HEK293 (cell line): ENCODE measurements at regions not wholly inside any gene's neighbourhood (a gene's known extent, or its start where the extent isn't known, plus 50 kb on each side); places are given as distances from the start of the nearest gene placed in this dataset.

ENCODE experiments used
- SALL2 ChIP-seq: fragments of 450-650 bp; formaldehyde crosslinking; IDR thresholded peaks from 2 replicates; pipeline ENCODE4 v1.5.0; 2017; ENCODE audit warnings: missing biosample characterization, mild to moderate bottlenecking, missing genetic modification characterization, borderline replicate concordance
- ZNF292 ChIP-seq: fragments of 450-650 bp; formaldehyde crosslinking; IDR thresholded peaks from 2 replicates; pipeline ENCODE4 v1.5.1; 2016; ENCODE audit warnings: low read depth, missing biosample characterization, missing genetic modification characterization, borderline replicate concordance
- ZNF501 ChIP-seq: fragments of 450-650 bp; formaldehyde crosslinking; IDR thresholded peaks from 2 replicates; pipeline ENCODE4 v1.5.1; 2016; ENCODE audit warnings: missing biosample characterization, missing genetic modification characterization
- TF ChIP-seq, protein P1 (sequence below): fragments of 450-650 bp; IDR thresholded peaks from 2 replicates; pipeline ENCODE4 v1.5.1; 2018; ENCODE audit warnings: missing biosample characterization, missing genetic modification characterization
- TF ChIP-seq, protein P2 (sequence below): fragments of 450-650 bp; formaldehyde crosslinking; IDR thresholded peaks from 2 replicates; pipeline ENCODE4 v1.5.1; 2017; ENCODE audit warnings: missing biosample characterization, missing genetic modification characterization
- TF ChIP-seq, protein P3 (sequence below): fragments of 450-650 bp; formaldehyde crosslinking; IDR thresholded peaks from 2 replicates; pipeline ENCODE4 v1.5.1; 2016; ENCODE audit warnings: missing biosample characterization, missing genetic modification characterization

DNA sequence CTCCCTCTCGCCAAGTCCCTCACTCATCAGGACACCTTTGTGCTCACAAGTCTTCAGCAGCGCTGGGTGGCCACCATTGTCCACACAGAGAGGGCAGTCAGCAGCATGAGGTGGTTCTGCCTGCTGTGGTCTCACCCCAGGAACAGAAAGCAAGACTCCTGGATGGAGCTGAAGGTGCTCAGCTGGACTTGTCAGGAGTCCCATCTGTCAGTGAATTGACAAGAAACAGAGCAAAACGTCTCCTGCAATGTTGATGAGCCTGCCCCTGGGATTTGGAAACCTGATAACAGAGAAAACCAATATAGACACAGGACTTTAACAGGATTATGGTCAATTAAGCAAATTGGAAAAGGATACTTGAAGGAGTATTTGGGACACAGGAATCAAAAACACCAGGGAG is 122.2 kb upstream of the PRSS58 start:
- no peak for TF ChIP-seq ZNF292 (tag by site-specific recombination)
- no peak for TF ChIP-seq ZNF501 (tag by site-specific recombination)
- TF ChIP-seq, protein P1, sequence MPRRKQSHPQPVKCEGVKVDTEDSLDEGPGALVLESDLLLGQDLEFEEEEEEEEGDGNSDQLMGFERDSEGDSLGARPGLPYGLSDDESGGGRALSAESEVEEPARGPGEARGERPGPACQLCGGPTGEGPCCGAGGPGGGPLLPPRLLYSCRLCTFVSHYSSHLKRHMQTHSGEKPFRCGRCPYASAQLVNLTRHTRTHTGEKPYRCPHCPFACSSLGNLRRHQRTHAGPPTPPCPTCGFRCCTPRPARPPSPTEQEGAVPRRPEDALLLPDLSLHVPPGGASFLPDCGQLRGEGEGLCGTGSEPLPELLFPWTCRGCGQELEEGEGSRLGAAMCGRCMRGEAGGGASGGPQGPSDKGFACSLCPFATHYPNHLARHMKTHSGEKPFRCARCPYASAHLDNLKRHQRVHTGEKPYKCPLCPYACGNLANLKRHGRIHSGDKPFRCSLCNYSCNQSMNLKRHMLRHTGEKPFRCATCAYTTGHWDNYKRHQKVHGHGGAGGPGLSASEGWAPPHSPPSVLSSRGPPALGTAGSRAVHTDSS (tag by site-specific recombination), result no peak
- TF ChIP-seq SALL2, result no peak
- TF ChIP-seq, protein P2, sequence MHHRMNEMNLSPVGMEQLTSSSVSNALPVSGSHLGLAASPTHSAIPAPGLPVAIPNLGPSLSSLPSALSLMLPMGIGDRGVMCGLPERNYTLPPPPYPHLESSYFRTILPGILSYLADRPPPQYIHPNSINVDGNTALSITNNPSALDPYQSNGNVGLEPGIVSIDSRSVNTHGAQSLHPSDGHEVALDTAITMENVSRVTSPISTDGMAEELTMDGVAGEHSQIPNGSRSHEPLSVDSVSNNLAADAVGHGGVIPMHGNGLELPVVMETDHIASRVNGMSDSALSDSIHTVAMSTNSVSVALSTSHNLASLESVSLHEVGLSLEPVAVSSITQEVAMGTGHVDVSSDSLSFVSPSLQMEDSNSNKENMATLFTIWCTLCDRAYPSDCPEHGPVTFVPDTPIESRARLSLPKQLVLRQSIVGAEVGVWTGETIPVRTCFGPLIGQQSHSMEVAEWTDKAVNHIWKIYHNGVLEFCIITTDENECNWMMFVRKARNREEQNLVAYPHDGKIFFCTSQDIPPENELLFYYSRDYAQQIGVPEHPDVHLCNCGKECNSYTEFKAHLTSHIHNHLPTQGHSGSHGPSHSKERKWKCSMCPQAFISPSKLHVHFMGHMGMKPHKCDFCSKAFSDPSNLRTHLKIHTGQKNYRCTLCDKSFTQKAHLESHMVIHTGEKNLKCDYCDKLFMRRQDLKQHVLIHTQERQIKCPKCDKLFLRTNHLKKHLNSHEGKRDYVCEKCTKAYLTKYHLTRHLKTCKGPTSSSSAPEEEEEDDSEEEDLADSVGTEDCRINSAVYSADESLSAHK, result no peak
- TF ChIP-seq, protein P3, sequence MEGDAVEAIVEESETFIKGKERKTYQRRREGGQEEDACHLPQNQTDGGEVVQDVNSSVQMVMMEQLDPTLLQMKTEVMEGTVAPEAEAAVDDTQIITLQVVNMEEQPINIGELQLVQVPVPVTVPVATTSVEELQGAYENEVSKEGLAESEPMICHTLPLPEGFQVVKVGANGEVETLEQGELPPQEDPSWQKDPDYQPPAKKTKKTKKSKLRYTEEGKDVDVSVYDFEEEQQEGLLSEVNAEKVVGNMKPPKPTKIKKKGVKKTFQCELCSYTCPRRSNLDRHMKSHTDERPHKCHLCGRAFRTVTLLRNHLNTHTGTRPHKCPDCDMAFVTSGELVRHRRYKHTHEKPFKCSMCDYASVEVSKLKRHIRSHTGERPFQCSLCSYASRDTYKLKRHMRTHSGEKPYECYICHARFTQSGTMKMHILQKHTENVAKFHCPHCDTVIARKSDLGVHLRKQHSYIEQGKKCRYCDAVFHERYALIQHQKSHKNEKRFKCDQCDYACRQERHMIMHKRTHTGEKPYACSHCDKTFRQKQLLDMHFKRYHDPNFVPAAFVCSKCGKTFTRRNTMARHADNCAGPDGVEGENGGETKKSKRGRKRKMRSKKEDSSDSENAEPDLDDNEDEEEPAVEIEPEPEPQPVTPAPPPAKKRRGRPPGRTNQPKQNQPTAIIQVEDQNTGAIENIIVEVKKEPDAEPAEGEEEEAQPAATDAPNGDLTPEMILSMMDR (tag by site-specific recombination), result no peak
